HUES6 (cell line): ENCODE measurements at regions not wholly inside any gene's neighbourhood (a gene's known extent, or its start where the extent isn't known, plus 50 kb on each side); places are given as distances from the start of the nearest gene placed in this dataset.

Experiments used
- H3K27ac ChIP-seq: 2 replicates; pipeline ENCODE4 v1.7.0; 2013; ENCODE audit warnings: low read depth, mild to moderate bottlenecking, low read length, inconsistent platforms
- H3K27me3 ChIP-seq: 2 replicates; pipeline ENCODE4 v1.6.1; 2013; ENCODE audit warnings: low read length; ENCODE audit not compliant: control insufficient read depth, insufficient read depth
- H3K36me3 ChIP-seq: 2 replicates; pipeline ENCODE4 v1.6.1; 2013; ENCODE audit warnings: low read length; ENCODE audit not compliant: control insufficient read depth, insufficient read depth
- H3K4me1 ChIP-seq: 2 replicates; pipeline ENCODE4 v1.6.1; 2013; ENCODE audit warnings: low read length; ENCODE audit not compliant: control insufficient read depth, insufficient read depth
- H3K4me3 ChIP-seq: 2 replicates; pipeline ENCODE4 v1.5.1; 2013; ENCODE audit warnings: low read depth, low read length
- H3K9ac ChIP-seq: one replicate; pipeline ENCODE4 v1.6.1; 2013; ENCODE audit warnings: mild to moderate bottlenecking, low read length
- H3K9me3 ChIP-seq: 2 replicates; pipeline ENCODE4 v1.6.1; 2013; ENCODE audit warnings: low read depth, low read length; ENCODE audit not compliant: control insufficient read depth, insufficient read depth

DNA sequence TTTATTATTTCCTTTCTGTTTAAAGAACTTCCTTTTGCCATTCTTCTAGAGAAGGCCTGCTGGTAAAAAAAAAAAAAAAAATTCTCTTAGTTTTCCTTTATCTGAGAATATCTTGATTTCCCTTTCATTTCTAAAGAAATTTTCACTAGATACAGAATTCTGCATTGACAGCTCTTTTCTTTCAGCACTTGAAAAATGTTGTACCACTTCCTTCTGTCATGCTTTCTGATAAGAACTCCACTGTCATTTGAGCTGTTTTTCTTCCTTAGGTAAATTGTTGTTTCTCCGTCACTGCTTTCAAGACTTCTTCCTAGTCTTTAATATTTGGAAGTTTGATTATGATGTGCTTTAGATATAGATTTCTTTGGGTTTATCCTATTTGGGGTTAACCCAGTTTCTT is 113.6 kb upstream of the BTG1 start:
- peaks cover 7% of the 10 kb centered on the region for H3K4me1 ChIP-seq
- no peaks in the 10 kb centered on the region for H3K36me3 ChIP-seq
- no peak overlapping the region for H3K27ac ChIP-seq
- H3K27me3 ChIP-seq, result no peaks in the 10 kb centered on the region
- H3K4me3 ChIP-seq, result no peak overlapping the region
- no peaks in the 10 kb centered on the region for H3K9me3 ChIP-seq
- no peak overlapping the region for H3K9ac ChIP-seq

DNA sequence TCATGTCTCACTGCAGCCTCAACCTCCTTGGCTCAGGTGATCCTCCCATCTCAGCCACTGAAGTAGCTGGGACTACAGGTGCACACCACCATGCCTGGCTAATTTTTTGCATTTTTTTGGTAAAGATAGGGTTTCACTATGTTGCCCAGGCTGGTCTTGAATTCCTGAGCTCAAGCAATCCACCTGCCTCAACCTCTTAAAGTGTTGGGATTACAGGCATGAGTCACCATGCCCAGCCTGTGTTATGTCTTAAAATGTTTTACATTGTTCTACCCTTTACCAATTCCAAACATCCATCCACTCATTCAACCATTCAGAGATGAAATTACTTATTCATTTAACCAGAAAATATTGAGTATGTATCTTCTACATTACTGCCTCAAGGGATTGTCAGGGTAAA is 111.6 kb upstream of the BTG1 start:
- no peak overlapping the region for H3K4me3 ChIP-seq
- H3K9ac ChIP-seq, result no peak overlapping the region
- H3K4me1 ChIP-seq, result peaks cover 7% of the 10 kb centered on the region
- H3K27me3 ChIP-seq, result no peaks in the 10 kb centered on the region
- no peak overlapping the region for H3K27ac ChIP-seq
- H3K36me3 ChIP-seq, result no peaks in the 10 kb centered on the region
- H3K9me3 ChIP-seq, result no peaks in the 10 kb centered on the region

- no peaks in the 10 kb centered on the region for H3K27me3 ChIP-seq
- no peak overlapping the region for H3K27ac ChIP-seq
- H3K4me3 ChIP-seq, result no peak overlapping the region
- H3K36me3 ChIP-seq, result no peaks in the 10 kb centered on the region
- no peak overlapping the region for H3K9ac ChIP-seq
- H3K9me3 ChIP-seq, result no peaks in the 10 kb centered on the region
- peaks cover 7% of the 10 kb centered on the region for H3K4me1 ChIP-seq
Observed at GRCh38 chr12:92255741-92256140, 110.1 kb upstream of the BTG1 start.

DNA sequence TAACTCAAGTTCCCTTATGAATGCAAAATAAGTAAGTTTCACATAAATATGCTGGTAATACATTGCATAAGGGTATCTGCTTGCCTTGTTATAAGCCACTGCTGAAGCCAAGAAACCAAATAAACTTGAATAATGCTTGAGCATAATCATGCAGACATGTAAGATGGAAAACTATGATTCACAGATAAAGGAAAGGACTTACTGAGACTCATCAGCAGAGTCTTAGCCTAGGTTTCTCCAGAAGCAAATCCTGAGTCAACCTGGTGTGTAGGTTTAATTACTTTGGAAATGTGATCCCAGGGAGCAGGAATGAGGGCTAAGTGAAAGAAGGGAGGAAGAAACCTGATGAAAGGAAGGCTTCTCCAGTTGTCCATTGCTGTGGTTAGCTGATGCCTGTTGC is 107.7 kb upstream of the BTG1 start:
- H3K4me3 ChIP-seq, result no peak overlapping the region

GRCh38 chr12:92248977-92249376 is 103.3 kb upstream of the BTG1 start:
- Histone ChIP-seq H3K4me3 (no peak overlapping the region), H3K9me3 (no peaks in the 10 kb centered on the region), H3K36me3 (no peaks in the 10 kb centered on the region), H3K27me3 (no peaks in the 10 kb centered on the region), H3K27ac (no peak overlapping the region), H3K4me1 (no peaks in the 10 kb centered on the region), H3K9ac (no peak overlapping the region)

More for the DNA sequence above, 107.7 kb upstream of the BTG1 start:
- no peak overlapping the region for H3K9ac ChIP-seq
- H3K36me3 ChIP-seq, result no peaks in the 10 kb centered on the region
- H3K9me3 ChIP-seq, result no peaks in the 10 kb centered on the region
- H3K27ac ChIP-seq, result no peak overlapping the region
- peaks cover 7% of the 10 kb centered on the region for H3K4me1 ChIP-seq
- H3K27me3 ChIP-seq, result no peaks in the 10 kb centered on the region

- no peak overlapping the region for H3K27ac ChIP-seq
- H3K27me3 ChIP-seq, result no peaks in the 10 kb centered on the region
- no peaks in the 10 kb centered on the region for H3K36me3 ChIP-seq
- no peaks in the 10 kb centered on the region for H3K9me3 ChIP-seq
- H3K4me1 ChIP-seq, result no peaks in the 10 kb centered on the region
- no peak overlapping the region for H3K9ac ChIP-seq
- H3K4me3 ChIP-seq, result no peak overlapping the region
Observed at GRCh38 chr12:92244036-92244435, 98.4 kb upstream of the BTG1 start.

- H3K36me3 ChIP-seq, result no peaks in the 10 kb centered on the region
- no peaks in the 10 kb centered on the region for H3K9me3 ChIP-seq
- H3K9ac ChIP-seq, result no peak overlapping the region
- H3K27ac ChIP-seq, result no peak overlapping the region
- H3K27me3 ChIP-seq, result no peaks in the 10 kb centered on the region
- no peak overlapping the region for H3K4me3 ChIP-seq
- H3K4me1 ChIP-seq, result no peaks in the 10 kb centered on the region
Observed at GRCh38 chr12:92242907-92243306, 97.3 kb upstream of the BTG1 start.

- Histone ChIP-seq H3K27me3 (no peaks in the 10 kb centered on the region), H3K9ac (no peak overlapping the region)
Observed at GRCh38 chr12:92237762-92238523, 92.3 kb upstream of the BTG1 start.

GRCh38 chr12:92237262-92237661 is 91.6 kb upstream of the BTG1 start:
- no peaks in the 10 kb centered on the region for H3K4me1 ChIP-seq
- H3K36me3 ChIP-seq, result no peaks in the 10 kb centered on the region
- H3K27ac ChIP-seq, result no peak overlapping the region
- no peaks in the 10 kb centered on the region for H3K9me3 ChIP-seq
- no peak overlapping the region for H3K9ac ChIP-seq
- no peaks in the 10 kb centered on the region for H3K27me3 ChIP-seq
- H3K4me3 ChIP-seq, result no peak overlapping the region

More at GRCh38 chr12:92237762-92238523, 92.3 kb upstream of the BTG1 start:
- H3K27ac ChIP-seq, result no peak overlapping the region
- H3K4me1 ChIP-seq, result no peaks in the 10 kb centered on the region
- no peak overlapping the region for H3K4me3 ChIP-seq
- H3K36me3 ChIP-seq, result no peaks in the 10 kb centered on the region
- H3K9me3 ChIP-seq, result no peaks in the 10 kb centered on the region

- no peaks in the 10 kb centered on the region for H3K9me3 ChIP-seq
- H3K27me3 ChIP-seq, result no peaks in the 10 kb centered on the region
- H3K27ac ChIP-seq, result no peak overlapping the region
- no peaks in the 10 kb centered on the region for H3K4me1 ChIP-seq
- no peaks in the 10 kb centered on the region for H3K36me3 ChIP-seq
- no peak overlapping the region for H3K4me3 ChIP-seq
- H3K9ac ChIP-seq, result no peak overlapping the region
Observed at GRCh38 chr12:92235703-92236472, 90.2 kb upstream of the BTG1 start.

- H3K9me3 ChIP-seq, result no peaks in the 10 kb centered on the region
- H3K9ac ChIP-seq, result no peak overlapping the region
- no peaks in the 10 kb centered on the region for H3K4me1 ChIP-seq
- no peak overlapping the region for H3K4me3 ChIP-seq
- H3K27ac ChIP-seq, result no peak overlapping the region
- no peaks in the 10 kb centered on the region for H3K27me3 ChIP-seq
- no peaks in the 10 kb centered on the region for H3K36me3 ChIP-seq
Observed at GRCh38 chr12:92234533-92234932, 88.9 kb upstream of the BTG1 start.
